Ishikawa (cell line): ENCODE measurements at regions not wholly inside any gene's neighbourhood (a gene's known extent, or its start where the extent isn't known, plus 50 kb on each side); places are given as distances from the start of the nearest gene placed in this dataset.

Experiments
- CEBPB ChIP-seq: IDR thresholded peaks from 2 replicates; pipeline ENCODE4 v1.6.1; 2012
- EGR1 ChIP-seq: IDR thresholded peaks from 2 replicates; pipeline ENCODE4 v1.6.1; 2012
- EP300 ChIP-seq: IDR thresholded peaks from 2 replicates; pipeline ENCODE4 v1.6.1; 2012; ENCODE audit warnings: borderline replicate concordance
- FOXM1 ChIP-seq: IDR thresholded peaks from 2 replicates; pipeline ENCODE4 v1.6.1; 2012; ENCODE audit warnings: low read depth, borderline replicate concordance
- NFIC ChIP-seq: IDR thresholded peaks from 2 replicates; pipeline ENCODE4 v1.6.1; 2012
- RAD21 ChIP-seq: IDR thresholded peaks from 2 replicates; pipeline ENCODE4 v1.6.1; 2012; ENCODE audit warnings: low read depth
- TAF1 ChIP-seq: IDR thresholded peaks from 2 replicates; pipeline ENCODE4 v1.6.1; 2012; ENCODE audit warnings: low read depth, mild to moderate bottlenecking
- TEAD4 ChIP-seq: IDR thresholded peaks from 2 replicates; pipeline ENCODE4 v1.6.1; 2012
- YY1 ChIP-seq: IDR thresholded peaks from 2 replicates; pipeline ENCODE4 v1.6.1; 2012; ENCODE audit warnings: low read depth
- TF ChIP-seq, protein P1 (sequence below): IDR thresholded peaks from 2 replicates; pipeline ENCODE4 v1.6.1; 2012; ENCODE audit warnings: low read depth, mild to moderate bottlenecking
- TF ChIP-seq, protein P2 (sequence below): IDR thresholded peaks from 2 replicates; pipeline ENCODE4 v1.6.1; 2012

DNA sequence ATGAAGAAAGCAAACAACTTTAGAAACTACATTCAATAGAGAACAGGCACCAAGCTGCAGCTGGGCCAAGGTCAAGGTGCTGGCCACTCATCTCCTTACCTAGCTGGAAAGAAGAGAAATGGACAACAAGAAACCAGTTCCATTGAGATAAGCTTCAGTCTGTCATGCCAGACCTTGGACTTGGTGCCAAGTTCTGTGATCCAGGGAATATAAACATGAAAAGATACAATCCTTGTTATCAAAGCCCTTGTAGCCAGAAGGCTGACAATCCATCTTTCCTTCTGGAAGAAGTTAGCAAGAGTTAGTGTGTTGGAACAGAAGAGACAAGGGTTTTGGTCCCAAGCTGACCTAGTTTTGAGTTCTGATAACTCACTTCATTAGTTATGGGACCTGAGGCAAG, 227.5 kb downstream of the ACTL7B start:
- no peak for TF ChIP-seq FOXM1
- TF ChIP-seq NFIC: no peak
- no peak for TF ChIP-seq EP300
- no peak for TF ChIP-seq TEAD4
- TF ChIP-seq TAF1: no peak
- no peak for TF ChIP-seq EGR1
- TF ChIP-seq RAD21: no peak
- TF ChIP-seq YY1: no peak
- TF ChIP-seq, protein P1, sequence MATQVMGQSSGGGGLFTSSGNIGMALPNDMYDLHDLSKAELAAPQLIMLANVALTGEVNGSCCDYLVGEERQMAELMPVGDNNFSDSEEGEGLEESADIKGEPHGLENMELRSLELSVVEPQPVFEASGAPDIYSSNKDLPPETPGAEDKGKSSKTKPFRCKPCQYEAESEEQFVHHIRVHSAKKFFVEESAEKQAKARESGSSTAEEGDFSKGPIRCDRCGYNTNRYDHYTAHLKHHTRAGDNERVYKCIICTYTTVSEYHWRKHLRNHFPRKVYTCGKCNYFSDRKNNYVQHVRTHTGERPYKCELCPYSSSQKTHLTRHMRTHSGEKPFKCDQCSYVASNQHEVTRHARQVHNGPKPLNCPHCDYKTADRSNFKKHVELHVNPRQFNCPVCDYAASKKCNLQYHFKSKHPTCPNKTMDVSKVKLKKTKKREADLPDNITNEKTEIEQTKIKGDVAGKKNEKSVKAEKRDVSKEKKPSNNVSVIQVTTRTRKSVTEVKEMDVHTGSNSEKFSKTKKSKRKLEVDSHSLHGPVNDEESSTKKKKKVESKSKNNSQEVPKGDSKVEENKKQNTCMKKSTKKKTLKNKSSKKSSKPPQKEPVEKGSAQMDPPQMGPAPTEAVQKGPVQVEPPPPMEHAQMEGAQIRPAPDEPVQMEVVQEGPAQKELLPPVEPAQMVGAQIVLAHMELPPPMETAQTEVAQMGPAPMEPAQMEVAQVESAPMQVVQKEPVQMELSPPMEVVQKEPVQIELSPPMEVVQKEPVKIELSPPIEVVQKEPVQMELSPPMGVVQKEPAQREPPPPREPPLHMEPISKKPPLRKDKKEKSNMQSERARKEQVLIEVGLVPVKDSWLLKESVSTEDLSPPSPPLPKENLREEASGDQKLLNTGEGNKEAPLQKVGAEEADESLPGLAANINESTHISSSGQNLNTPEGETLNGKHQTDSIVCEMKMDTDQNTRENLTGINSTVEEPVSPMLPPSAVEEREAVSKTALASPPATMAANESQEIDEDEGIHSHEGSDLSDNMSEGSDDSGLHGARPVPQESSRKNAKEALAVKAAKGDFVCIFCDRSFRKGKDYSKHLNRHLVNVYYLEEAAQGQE: no peak
- TF ChIP-seq CEBPB: no peak
- TF ChIP-seq, protein P2, sequence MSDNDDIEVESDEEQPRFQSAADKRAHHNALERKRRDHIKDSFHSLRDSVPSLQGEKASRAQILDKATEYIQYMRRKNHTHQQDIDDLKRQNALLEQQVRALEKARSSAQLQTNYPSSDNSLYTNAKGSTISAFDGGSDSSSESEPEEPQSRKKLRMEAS: no peak
